WERI-Rb-1 (cell line): ENCODE measurements at regions not wholly inside any gene's neighbourhood (a gene's known extent, or its start where the extent isn't known, plus 50 kb on each side); places are given as distances from the start of the nearest gene placed in this dataset.

ENCODE experiments used
- DNase-seq: peaks from one replicate; pipeline ENCODE4 v3.0.0-alpha.2; 2020
- H3K27ac ChIP-seq: fragments of 250-450 bp; sonication (Bioruptor Pico); 2 replicates; pipeline ENCODE4 v1.5.1; 2020; ENCODE audit warnings: mild to moderate bottlenecking, moderate library complexity
- H3K27me3 ChIP-seq: fragments of 250-450 bp; sonication (Bioruptor Pico); 2 replicates; pipeline ENCODE4 v1.5.1; 2021; ENCODE audit warnings: mild to moderate bottlenecking, low read depth, moderate library complexity; ENCODE audit not compliant: insufficient read depth, severe bottlenecking
- H3K36me3 ChIP-seq: fragments of 250-450 bp; sonication (Bioruptor Pico); 2 replicates; pipeline ENCODE4 v1.5.1; 2020; ENCODE audit warnings: mild to moderate bottlenecking, moderate library complexity
- H3K4me3 ChIP-seq: 2 replicates; pipeline ENCODE4 v1.5.1; 2011; ENCODE audit warnings: low read depth, mild to moderate bottlenecking, control low read depth, low read length
- H3K9me3 ChIP-seq: fragments of 250-450 bp; sonication (Bioruptor Pico); 2 replicates; pipeline ENCODE4 v1.5.1; 2021; ENCODE audit warnings: mild to moderate bottlenecking, moderate library complexity; ENCODE audit not compliant: severe bottlenecking
- TF ChIP-seq, protein P1 (sequence below): IDR thresholded peaks from 2 replicates; pipeline ENCODE4 v1.5.1; 2011; ENCODE audit warnings: low read depth, mild to moderate bottlenecking, control low read depth, inconsistent platforms, low read length

- Histone ChIP-seq H3K36me3 (no peaks in the 10 kb centered on the region), H3K4me3 (no peak overlapping the region), H3K27me3 (no peaks in the 10 kb centered on the region), H3K27ac (no peak overlapping the region), H3K9me3 (no peaks in the 10 kb centered on the region)
- TF ChIP-seq, protein P1, sequence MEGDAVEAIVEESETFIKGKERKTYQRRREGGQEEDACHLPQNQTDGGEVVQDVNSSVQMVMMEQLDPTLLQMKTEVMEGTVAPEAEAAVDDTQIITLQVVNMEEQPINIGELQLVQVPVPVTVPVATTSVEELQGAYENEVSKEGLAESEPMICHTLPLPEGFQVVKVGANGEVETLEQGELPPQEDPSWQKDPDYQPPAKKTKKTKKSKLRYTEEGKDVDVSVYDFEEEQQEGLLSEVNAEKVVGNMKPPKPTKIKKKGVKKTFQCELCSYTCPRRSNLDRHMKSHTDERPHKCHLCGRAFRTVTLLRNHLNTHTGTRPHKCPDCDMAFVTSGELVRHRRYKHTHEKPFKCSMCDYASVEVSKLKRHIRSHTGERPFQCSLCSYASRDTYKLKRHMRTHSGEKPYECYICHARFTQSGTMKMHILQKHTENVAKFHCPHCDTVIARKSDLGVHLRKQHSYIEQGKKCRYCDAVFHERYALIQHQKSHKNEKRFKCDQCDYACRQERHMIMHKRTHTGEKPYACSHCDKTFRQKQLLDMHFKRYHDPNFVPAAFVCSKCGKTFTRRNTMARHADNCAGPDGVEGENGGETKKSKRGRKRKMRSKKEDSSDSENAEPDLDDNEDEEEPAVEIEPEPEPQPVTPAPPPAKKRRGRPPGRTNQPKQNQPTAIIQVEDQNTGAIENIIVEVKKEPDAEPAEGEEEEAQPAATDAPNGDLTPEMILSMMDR = no peak
- DNase-seq = no peak
These were observed 93.6 kb upstream of the BARHL2 start for GRCh38 chr1:90810681-90811080.

DNA sequence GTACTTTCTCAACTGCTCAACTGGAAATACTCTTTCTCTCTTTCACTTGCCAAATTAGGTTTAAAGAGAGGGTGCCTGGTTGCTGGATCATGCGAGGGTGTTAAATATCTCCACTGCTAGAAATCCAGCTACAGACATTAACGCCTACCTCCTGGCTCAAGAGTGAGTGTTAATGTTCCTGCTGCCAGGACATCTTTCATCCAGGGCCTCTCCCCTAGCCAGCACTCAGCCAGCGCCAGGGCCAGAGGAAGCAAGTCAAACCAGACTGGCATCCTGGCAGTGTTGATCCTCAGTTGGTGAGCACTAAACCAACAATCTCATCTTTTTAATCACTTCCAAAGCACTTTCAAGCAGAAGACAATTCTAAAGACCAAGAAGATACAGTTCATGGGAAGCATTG, 92.9 kb upstream of the BARHL2 start:
- no peak for DNase-seq
- no peaks in the 10 kb centered on the region for H3K27me3 ChIP-seq
- no peak overlapping the region for H3K27ac ChIP-seq
- no peaks in the 10 kb centered on the region for H3K36me3 ChIP-seq
- no peaks in the 10 kb centered on the region for H3K9me3 ChIP-seq
- no peak overlapping the region for H3K4me3 ChIP-seq
- TF ChIP-seq, protein P1 = no peak

GRCh38 chr1:90809093-90809492, 92.0 kb upstream of the BARHL2 start:
- TF ChIP-seq, protein P1 = no peak
- H3K27me3 ChIP-seq = no peaks in the 10 kb centered on the region
- H3K4me3 ChIP-seq = no peak overlapping the region
- DNase-seq = no peak
- H3K36me3 ChIP-seq = no peaks in the 10 kb centered on the region
- H3K27ac ChIP-seq = no peak overlapping the region
- H3K9me3 ChIP-seq = no peaks in the 10 kb centered on the region

- no peaks in the 10 kb centered on the region for H3K27me3 ChIP-seq
These were observed 90.2 kb upstream of the BARHL2 start for GRCh38 chr1:90807329-90807728.

DNA sequence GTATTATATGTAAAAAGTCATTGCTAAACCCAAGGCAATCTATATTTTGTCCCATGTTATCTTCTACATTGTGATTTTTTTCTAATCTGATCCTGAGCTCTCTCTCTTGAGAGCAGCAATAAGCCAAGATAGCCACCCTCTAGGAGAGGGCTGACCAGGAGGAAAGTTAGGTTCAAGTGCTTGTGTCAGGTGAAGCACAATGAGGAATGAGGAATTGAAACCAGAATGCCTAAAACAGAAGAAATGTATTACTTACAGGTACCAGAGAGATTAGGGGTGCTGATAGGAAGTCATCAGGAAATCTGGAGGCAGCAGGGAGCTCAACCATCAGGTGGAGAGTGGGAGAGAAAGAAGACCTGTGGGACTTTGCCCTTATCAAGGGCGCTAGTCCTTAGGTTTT, 85.5 kb upstream of the BARHL2 start:
- no peak overlapping the region for H3K4me3 ChIP-seq
- H3K27me3 ChIP-seq = no peaks in the 10 kb centered on the region
- no peaks in the 10 kb centered on the region for H3K36me3 ChIP-seq
- no peak overlapping the region for H3K27ac ChIP-seq
- DNase-seq = no peak
- TF ChIP-seq, protein P1 = no peak
- H3K9me3 ChIP-seq = no peaks in the 10 kb centered on the region

More at GRCh38 chr1:90807329-90807728, 90.2 kb upstream of the BARHL2 start:
- Histone ChIP-seq H3K36me3 (no peaks in the 10 kb centered on the region), H3K4me3 (no peak overlapping the region), H3K9me3 (no peaks in the 10 kb centered on the region), H3K27ac (no peak overlapping the region)
- TF ChIP-seq, protein P1 = no peak
- no peak for DNase-seq

GRCh38 chr1:90800012-90800717, 83.1 kb upstream of the BARHL2 start:
- peak; percentile 71 for DNase-seq
- Histone ChIP-seq H3K4me3 (peak overlapping the region; percentile 17; the same call in 1 of the 2 replicates), H3K9me3 (no peaks in the 10 kb centered on the region), H3K36me3 (no peaks in the 10 kb centered on the region), H3K27me3 (no peaks in the 10 kb centered on the region), H3K27ac (no peak overlapping the region)
- TF ChIP-seq, protein P1 = 0 out of 2 replicates have a peak, but pooled peaks have one; percentile 25
